Endothelial cell (in vitro differentiated cells): ENCODE measurements at regions not wholly inside any gene's neighbourhood (a gene's known extent, or its start where the extent isn't known, plus 50 kb on each side); places are given as distances from the start of the nearest gene placed in this dataset.

Experiments
- DNase-seq: peaks from one replicate; pipeline ENCODE4 v3.0.0; 2021; ENCODE audit warnings: low spot score
- H3K27ac Mint-ChIP-seq: one replicate; pipeline ENCODE4 v1.8.0; 2021; ENCODE audit warnings: mixed read lengths, inconsistent platforms; ENCODE audit not compliant: unreplicated experiment
- H3K27me3 Mint-ChIP-seq: one replicate; pipeline ENCODE4 v1.8.0; 2021; ENCODE audit warnings: mild to moderate bottlenecking, moderate library complexity, mixed read lengths, inconsistent platforms; ENCODE audit not compliant: unreplicated experiment
- H3K36me3 Mint-ChIP-seq: one replicate; pipeline ENCODE4 v1.8.0; 2021; ENCODE audit warnings: mild to moderate bottlenecking, low read depth, mixed read lengths, inconsistent platforms; ENCODE audit not compliant: unreplicated experiment
- H3K4me1 Mint-ChIP-seq: one replicate; pipeline ENCODE4 v1.8.0; 2021; ENCODE audit warnings: mild to moderate bottlenecking, mixed read lengths, inconsistent platforms; ENCODE audit not compliant: unreplicated experiment
- H3K4me3 Mint-ChIP-seq: one replicate; pipeline ENCODE4 v1.8.0; 2021; ENCODE audit warnings: mild to moderate bottlenecking, mixed read lengths, inconsistent platforms; ENCODE audit not compliant: unreplicated experiment
- H3K9me3 Mint-ChIP-seq: one replicate; pipeline ENCODE4 v1.8.0; 2021; ENCODE audit warnings: mixed read lengths, inconsistent platforms; ENCODE audit not compliant: unreplicated experiment
- TF ChIP-seq, protein P1 (sequence below): fragments of 200-600 bp; sonication (generic); IDR thresholded peaks from one replicate; pipeline ENCODE4 v1.5.0; 2021; ENCODE audit warnings: antibody characterized with exemption; ENCODE audit not compliant: unreplicated experiment

DNA sequence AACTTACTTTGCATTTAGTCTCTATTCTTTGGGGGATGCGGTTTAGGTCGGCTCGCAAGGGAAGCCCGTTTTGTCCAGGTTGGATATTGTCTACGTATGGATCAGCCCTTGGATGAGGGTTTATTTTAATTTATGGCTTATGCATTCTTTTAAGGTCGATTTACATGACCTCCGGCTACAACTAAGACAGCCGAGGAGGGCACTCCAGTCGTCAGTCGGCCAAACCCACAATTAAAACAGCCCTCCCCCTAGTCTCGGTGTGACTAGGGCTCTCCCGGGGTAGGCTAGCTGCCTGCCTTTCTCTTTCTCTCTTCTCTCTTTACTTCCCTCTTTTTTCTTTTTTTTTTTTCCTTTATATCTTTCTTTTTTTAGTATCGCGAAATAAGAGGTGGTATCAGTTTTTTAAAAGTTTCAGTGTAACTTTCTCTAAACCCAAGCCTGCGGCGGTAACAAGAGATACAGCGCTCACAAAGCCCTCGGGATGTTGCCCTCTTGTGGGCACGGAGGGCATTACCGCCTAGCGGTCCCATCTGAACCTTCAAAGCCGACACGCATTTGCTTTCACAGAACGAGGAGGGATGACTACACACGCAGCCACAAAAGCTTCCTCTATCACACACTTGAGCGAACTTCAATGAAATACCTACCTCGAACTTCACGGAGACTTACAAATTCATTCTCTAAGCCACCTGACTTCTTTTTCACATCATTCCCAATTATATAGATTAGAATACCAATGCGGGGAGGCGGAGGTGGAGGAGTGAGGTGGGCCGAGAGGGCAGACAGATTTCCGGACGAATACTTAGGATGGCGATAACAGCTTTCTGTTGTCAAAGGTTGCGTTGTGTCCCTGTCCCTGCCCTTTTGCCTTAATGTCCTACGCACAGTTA, 132.3 kb upstream of the C11orf58 start:
- peak; percentile 92 for DNase-seq
- Mint-ChIP-seq H3K27me3 (peaks cover 9% of the 10 kb centered on the region), H3K27ac (peak overlapping the region; percentile 70), H3K4me1 (peaks cover 30% of the 10 kb centered on the region), H3K36me3 (peaks cover 6% of the 10 kb centered on the region), H3K4me3 (no peak overlapping the region), H3K9me3 (no peaks in the 10 kb centered on the region)
- TF ChIP-seq, protein P1, sequence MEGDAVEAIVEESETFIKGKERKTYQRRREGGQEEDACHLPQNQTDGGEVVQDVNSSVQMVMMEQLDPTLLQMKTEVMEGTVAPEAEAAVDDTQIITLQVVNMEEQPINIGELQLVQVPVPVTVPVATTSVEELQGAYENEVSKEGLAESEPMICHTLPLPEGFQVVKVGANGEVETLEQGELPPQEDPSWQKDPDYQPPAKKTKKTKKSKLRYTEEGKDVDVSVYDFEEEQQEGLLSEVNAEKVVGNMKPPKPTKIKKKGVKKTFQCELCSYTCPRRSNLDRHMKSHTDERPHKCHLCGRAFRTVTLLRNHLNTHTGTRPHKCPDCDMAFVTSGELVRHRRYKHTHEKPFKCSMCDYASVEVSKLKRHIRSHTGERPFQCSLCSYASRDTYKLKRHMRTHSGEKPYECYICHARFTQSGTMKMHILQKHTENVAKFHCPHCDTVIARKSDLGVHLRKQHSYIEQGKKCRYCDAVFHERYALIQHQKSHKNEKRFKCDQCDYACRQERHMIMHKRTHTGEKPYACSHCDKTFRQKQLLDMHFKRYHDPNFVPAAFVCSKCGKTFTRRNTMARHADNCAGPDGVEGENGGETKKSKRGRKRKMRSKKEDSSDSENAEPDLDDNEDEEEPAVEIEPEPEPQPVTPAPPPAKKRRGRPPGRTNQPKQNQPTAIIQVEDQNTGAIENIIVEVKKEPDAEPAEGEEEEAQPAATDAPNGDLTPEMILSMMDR: peak; percentile 98

DNA sequence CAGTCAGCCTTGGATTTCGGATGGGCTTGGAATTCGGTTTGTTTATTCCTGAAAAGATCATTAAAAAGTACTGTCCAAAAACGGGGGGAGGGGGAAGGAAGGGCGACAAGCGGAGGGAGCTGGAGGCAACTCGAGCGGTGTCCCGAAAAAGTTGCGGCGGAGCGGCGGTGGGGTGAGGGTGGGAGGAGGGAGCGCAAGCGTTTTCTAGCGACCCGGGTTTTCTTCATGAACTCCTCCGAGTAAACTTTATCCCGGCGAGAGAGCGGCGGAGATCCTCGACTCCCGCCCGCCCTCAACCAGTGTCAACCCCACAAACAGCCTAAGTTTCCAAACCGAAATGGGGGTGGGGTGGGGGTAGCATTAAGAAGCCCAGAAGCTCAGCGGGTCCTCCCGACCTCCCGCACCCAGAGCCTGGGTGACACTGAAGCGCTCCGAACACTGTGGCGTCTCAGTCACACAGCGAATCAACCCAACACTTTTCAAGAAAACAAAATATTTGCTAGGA, 133.0 kb upstream of the C11orf58 start:
- peaks cover 25% of the 10 kb centered on the region for H3K4me1 Mint-ChIP-seq
- peaks cover 6% of the 10 kb centered on the region for H3K36me3 Mint-ChIP-seq
- DNase-seq: peak; percentile 47
- TF ChIP-seq, protein P1: no peak
- no peak overlapping the region for H3K4me3 Mint-ChIP-seq
- H3K9me3 Mint-ChIP-seq: no peaks in the 10 kb centered on the region
- H3K27ac Mint-ChIP-seq: no peak overlapping the region
- peaks cover 9% of the 10 kb centered on the region for H3K27me3 Mint-ChIP-seq

DNA sequence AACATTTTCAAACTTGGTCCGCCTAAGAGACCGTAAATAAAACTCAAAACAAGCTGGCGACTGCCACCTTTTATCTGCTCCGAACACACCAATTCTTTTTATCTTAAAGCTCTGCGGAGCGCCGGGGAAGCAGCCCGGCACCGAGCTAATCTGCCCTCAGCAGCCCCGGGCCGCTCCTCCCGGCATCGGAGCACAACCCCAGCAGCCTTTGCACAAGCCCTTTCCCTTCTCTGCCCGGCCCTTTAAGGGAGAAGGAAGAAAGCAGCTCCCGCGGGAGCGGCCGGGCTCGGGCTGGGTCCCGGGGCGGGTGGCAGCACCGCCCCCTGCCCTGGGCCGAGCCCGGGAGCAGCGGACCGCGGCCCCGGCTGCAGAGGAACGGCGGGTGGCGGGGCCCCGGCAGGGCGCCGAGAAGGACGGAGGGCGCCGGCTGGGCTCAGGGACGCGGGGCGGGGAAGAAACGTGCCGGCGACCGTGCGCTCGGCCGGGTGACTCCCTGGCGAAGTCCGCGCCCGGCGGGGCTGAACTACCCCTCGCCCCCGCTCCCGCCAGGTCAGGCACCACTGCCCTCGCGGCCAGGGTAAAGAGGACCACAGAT, 133.6 kb upstream of the C11orf58 start:
- no peaks in the 10 kb centered on the region for H3K9me3 Mint-ChIP-seq
- peaks cover 20% of the 10 kb centered on the region for H3K4me1 Mint-ChIP-seq
- peaks cover 9% of the 10 kb centered on the region for H3K27me3 Mint-ChIP-seq
- peak overlapping the region; percentile 93 for H3K4me3 Mint-ChIP-seq
- peaks cover 6% of the 10 kb centered on the region for H3K36me3 Mint-ChIP-seq
- H3K27ac Mint-ChIP-seq: no peak overlapping the region
- DNase-seq: peak; percentile 55
- TF ChIP-seq, protein P1: no peak

DNA sequence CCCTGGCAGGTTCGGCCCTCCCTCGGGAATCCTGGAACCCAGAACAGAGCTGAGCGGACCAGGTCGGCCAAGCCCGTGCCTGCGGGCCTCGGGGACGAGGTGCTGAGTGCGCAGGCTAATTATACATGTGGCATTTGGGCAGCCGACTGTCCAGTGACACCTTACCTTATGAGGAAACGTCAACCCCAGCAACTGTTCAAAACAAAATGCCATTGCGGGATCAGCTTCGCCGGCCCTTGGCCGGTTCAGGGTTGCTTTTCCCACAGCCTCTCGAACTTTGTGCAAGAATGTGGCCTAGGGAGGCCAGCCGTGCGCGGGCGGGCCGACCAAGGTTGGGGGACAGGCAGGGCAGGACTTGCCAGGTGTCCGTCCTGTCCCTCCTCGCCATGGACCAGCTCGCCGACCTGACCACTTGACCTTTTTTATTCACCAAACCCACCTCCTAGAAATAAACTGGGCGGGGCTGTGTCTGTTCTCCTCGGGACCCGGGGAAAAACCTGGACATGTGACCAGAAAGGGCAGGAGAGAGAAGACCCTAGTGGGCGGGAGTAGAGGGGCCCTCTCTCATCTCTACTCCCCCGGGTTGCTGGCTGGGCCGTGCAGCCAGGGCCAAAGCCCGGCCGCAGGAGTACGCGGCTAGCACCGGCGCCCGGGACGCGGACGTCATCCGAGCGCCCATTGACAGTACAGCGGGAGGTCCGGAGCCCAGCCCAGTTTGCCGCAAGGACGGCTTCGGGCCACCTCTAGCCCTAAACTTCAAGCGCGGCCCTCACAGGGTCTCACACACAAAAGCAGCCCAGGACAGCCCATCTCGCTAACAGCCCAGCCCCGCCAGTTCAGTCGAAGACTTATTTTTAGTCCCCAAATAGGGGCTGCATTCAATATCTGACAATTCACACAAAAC, 134.3 kb upstream of the C11orf58 start:
- peaks cover 9% of the 10 kb centered on the region for H3K27me3 Mint-ChIP-seq
- peak overlapping the region; percentile 93 for H3K4me3 Mint-ChIP-seq
- peaks cover 6% of the 10 kb centered on the region for H3K36me3 Mint-ChIP-seq
- DNase-seq: peak; percentile 42
- no peak overlapping the region for H3K27ac Mint-ChIP-seq
- TF ChIP-seq, protein P1: no peak
- peaks cover 19% of the 10 kb centered on the region for H3K4me1 Mint-ChIP-seq
- H3K9me3 Mint-ChIP-seq: no peaks in the 10 kb centered on the region
